NCI-H526 (cell line): ENCODE measurements at regions not wholly inside any gene's neighbourhood (a gene's known extent, or its start where the extent isn't known, plus 50 kb on each side); places are given as distances from the start of the nearest gene placed in this dataset.
"Not testable (repeated sequence)": the region's sequence is repeated elsewhere in the genome, so short reads cannot be mapped to it uniquely, and the experiment has no call there.

Experiments used
- DNase-seq, 2 experiments: peaks; one replicate each; lab custom pipeline; 2025; lab: John Stamatoyannopoulos, UW

DNA sequence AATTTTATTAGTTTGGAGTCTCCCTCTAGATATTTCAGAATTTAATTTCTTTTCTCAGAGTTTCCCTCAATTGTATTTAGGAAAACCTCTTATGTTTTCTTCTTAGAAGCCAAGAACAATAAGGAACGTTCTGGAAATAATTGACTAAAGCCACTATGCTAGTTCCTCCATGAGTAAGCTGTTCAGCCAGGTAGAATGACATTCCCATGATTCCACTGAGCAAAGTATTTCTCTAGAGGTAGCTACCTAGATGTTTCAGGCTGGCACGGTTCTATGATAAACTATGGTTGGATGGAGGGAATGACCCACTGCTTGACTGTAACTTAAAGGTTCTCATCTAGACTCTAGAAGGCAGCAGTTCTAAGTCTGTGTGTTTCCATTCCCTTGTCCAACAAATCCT is 62.4 kb downstream of the CLDN17 start:
- no peak for DNase-seq

DNA sequence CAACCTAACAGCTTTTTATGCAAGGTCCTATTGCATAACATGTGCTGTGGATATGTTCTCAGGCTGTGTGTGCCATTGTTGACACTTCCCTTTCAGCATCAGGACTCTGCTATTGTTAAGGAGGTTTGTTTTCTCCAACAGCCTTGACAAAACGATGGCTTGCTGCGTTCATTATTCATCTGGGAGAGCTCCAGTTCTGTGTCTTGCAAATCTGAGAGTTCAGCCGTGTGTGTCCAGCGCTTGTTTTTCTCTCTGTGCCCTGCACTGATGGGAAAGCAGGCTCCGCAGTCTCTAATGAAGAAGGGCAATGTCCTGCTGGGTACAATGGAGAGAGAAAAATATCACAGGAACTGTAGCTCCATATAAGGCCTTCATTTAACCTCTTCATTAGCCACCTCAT is 63.7 kb downstream of the CLDN17 start:
- no peak for DNase-seq

DNA sequence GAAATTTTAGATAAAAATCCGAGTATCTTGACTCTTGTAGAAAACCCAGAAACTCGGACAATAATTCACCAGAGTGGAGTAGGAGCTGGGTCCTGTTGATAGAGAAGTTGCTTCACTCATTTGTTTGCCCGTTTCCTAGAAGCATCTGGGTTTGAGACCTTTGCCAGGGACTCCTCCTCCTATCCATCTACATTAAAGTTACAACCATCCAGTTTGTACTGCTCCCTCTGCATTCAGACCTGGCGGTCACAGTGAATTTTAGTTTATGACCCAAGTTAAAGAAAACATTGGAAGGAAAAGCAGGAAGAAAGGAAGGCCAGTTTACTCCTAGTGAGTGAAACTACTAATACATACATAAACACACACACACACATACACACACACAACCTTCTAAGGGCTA is 64.6 kb downstream of the CLDN17 start:
- DNase-seq = no peak

DNA sequence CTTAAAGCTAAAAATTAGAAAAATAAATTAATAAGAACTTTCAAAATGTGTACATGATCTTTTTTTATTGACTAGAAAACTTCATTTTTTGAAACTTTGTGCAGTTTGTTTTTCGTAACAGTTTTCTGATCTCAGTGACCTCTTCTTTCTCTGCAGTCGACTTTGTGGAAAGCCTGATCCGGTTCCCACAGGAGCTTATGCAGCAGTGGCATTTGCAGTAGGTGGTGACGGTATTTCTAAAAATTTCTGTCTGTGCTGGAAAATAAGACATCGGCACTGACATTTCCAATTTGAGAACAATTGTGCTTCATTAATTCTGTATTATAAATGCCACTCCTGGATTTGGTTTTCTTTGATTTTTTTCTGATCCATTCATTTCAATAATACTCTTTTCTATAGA is 68.8 kb downstream of the CLDN17 start:
- DNase-seq = no peak

DNA sequence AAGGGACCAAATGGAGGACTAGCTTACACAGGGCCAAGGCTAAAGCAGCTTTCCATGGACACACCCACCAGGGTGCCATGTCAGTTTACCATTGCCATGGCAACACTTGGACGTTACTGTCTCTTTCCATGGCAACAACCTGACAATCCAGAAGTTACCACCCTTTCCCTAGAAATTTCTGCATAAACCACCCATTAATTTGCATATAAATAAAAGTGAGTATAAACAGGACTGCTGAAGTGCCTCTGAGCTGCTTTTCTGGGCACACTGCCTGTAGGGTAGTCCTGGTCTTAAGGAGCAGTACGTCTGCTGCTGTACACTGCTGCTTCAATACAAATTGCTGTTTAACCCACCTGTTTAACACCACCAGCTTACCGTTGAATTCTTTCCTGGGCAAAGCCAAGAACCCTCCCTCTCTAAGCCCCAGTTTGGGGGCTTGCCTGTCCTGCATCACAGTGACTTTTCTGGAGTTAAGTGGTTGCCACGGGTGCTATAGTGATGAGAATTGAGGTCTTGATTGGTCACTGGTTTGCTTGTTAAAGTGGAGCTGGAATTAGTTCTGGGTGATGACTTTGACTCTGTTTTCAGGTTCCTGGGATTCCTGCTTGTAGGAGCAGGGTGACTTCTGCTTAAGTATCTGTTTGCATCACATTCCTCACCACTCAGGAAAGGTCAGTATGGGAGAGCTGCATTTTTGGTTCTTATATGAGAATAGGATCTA is 83.2 kb downstream of the CLDN17 start:
- peak in 1 of 2 experiments; percentile 13 for DNase-seq

DNA sequence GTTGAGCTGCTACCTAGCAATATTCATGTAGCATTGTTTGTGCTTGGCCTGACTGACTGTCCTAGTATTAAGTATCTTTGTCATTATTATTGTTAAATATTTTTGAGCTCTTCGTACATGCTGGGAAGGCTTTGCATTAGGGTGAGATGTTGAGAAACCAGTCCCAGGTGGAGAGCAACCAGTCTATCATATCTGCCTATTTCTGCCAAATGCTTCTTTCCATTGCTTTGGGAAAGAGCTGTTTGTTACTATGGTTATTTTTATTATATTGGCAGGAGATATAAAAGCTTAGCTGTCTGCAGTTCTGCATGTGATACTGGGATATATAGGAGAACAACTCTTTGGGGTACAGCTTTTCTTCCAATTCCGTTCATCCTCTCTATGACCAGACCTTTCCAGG is 85.1 kb downstream of the CLDN17 start:
- no peak for DNase-seq

DNA sequence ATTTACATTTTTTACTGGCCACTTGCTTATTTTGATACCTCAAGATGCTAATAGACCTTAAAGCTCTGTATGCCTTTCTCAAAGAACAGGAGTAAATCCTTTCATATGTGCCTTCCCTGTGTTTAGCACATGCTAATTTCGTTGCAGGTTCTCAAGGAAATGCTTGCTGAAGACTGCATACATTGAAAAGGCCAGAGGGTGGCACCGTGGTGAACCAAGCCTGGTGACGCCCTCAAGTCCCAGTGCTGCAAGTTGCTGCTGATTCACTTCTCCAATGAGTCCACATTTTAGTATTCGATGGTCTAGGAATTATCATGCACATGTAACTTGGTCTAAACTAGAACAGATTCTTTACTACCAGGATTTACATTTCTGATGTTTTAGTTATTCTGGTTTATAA is 94.1 kb downstream of the CLDN17 start:
- DNase-seq = peak in 1 of 2 experiments; percentile 5

DNA sequence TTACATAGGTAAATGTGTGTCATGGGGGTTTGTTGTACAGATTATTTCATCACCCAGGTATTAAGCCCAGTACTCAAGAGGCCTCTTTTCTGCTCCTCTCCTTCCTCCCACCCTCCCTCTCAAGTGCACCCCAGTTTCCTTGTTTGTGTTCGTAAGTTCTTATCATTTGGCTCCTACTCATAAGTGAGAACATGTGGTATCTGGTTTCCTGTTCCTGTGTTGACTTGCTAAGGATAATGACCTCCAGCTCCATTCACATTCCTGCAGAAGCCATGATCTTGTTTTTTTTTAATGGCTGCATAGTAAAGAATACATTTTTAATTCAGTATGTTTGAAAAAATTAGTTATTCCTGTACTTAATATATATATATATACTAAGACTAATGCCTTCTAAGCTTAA is 107.7 kb downstream of the CLDN17 start:
- no peak for DNase-seq

DNA sequence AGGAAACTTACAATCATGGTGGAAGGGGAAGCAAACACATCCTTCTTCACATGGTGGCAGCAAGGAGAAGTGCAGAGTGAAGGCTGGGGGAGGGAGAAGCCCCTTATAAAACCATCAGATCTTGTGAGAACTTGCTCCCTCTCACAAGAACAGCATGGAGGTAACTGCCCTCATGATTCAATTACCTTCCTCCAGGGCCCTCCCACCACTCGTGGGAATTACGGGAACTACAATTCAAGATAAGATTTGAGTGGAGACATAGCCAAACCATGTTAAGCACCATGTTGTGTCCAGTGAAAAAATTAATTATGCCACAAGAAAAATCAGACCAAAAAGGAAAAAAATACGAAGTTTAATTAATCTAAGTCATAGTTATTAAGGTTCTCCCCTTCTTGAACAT is 109.5 kb downstream of the CLDN17 start:
- DNase-seq = no peak

DNA sequence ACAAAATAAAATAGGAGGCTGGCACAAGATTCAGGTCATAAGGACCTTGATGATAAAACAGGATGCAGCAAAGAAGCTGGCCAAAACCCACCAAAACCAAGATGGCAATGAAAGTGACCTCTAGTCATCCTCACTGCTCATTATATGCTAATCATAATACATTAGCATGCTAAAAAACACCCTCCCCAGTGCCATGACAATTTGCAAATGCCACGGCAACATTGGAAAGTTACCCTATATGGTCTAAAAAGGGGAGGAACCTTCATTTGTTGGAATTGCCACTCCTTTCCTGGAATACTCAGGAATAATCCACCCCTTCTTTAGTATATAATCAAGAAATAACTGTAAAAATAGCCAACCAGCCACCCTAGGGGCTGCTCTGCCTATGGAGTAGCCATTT is 108.8 kb upstream of the GRIK1 start:
- no peak for DNase-seq

DNA sequence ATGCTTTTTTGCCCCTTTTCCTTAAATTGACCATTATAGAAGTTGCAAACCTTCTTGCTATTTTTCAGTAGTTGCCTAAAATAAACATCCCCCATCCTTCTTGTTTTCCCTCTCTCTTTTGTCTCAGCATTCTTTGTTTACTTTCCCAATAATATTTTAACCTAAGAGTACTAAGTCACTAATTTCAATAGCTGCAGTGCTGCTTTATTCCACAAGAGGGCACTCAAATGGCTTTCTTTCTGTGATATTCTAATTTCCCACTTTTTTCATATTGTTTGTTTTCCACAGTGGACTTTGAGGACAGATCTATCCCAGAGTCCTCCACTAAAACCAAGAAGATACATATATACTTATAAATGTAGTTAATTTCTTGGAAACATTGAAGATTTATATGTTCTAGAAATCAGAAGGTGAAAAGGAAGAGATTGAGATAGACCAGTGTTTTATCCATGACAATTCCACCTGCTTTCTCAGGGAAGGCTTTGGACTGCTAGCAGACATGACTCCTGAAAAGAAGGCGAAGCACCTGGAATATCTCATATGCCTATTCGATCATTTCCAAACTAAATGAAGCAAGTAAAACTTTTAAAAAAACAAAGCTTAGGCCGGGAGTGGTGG is 104.8 kb upstream of the GRIK1 start:
- DNase-seq = peak in 1 of 2 experiments; percentile 24

DNA sequence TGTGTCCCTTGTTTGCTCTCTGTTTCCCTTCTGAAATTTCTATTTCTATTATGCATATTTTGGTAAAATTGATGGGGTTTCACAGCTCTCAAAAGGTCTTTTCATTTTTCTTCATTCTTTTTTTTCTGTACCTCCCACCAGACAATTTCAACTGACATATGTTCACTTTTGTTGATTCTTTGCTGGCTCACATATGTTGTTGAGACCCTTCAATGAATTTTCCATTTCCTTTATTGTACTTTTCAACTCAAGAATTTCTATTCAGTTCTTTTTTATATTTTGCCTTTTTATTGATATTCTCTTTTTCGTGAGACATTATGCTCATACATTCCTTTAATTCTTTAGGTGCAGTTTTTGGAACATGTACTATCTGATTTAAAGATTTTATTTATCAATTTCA is 102.6 kb upstream of the GRIK1 start:
- DNase-seq = no peak

DNA sequence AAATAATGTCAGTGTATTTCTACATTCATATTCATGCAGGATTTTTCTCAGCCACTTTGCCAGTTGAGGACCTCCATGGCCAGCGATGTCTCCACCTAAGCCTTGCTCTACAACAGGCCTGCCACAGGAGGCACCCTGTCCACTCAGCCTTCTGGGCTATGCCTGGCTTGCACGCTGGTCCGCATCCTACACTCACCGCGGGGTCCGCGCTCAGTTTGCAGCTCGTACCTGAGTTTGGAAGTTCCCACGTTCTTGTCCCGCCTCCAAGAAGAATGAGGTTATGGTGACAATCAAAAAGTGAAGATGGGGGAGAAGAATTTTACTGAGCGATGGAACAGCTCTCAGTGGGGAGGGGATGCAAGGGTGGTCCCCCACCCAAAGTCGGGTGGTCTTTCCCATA is 93.6 kb upstream of the GRIK1 start:
- no peak for DNase-seq

DNA sequence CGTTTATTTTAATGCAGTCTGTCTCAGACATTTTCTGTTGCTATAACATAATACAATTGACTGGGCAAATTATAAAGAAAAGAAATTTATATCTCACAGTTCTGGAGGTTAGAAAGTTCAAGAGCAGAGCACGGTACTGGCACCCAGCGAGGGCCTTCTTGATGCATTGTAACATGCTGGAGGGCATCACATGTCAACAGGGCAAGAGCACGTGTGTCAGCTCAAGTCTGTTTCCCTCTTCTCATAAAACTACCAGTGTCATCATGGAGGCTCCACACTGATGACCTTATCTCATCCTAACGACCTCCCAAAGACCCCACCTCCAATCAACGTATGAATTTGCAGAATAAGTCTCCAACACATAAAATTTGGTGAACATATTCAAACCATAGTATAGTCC is 90.6 kb upstream of the GRIK1 start:
- DNase-seq = no peak

DNA sequence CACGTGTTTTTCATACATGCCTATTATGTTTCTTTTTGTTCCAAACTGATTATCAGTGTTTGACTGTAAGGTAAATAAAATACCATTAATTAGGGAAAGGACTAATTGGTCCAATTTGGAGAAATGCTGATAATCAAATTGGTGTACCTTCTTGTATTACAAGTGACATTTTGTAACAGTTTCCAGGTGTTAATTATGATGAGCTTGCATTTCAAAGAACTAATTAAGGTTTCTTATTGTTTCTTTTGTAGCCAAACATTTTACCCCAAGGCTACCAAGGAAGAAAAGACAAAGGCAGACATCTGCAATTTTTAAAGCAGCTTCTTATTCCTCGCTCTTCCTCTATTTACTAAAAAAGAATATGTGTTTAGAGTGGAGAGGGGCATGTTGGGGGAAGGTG is 88.7 kb upstream of the GRIK1 start:
- DNase-seq = no peak

DNA sequence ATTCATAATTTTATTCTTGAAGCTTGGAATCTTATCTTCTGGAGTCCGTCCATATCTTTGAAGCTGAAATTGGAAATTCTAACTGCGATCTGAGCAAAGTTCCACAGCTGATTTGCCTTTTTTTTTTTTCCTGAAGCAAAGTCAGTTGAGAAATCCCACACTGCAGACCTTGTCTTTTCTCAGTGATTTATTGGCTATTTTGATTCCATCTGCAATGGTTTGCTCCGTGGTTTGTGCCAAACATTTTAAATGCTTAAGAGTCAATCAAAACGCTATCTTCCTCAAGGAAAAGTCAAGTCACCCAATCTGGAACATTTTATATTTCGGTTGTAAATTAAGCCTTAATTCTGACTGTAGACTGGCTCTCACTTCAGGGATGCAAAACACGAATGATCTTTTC is 88.2 kb upstream of the GRIK1 start:
- DNase-seq = no peak

DNA sequence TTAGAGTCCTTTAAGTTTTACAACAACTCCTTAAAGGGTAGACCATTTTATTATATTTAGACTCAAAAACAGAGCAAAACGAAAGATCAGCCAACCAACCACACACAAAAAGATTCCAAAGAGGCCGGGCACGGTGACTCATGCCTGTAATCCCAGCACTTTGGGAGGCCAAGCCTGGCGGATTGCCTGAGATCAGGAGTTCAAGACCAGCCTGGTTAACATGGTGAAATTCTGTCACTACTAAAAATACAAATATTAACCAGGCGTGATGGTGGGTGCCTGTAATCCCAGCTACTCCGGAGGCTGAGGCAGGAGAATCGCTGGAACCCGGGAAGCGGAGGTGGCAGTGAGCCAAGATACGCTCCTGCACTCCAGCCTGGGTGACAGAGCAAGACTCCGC is 83.3 kb upstream of the GRIK1 start:
- DNase-seq = not testable (repeated sequence)

DNA sequence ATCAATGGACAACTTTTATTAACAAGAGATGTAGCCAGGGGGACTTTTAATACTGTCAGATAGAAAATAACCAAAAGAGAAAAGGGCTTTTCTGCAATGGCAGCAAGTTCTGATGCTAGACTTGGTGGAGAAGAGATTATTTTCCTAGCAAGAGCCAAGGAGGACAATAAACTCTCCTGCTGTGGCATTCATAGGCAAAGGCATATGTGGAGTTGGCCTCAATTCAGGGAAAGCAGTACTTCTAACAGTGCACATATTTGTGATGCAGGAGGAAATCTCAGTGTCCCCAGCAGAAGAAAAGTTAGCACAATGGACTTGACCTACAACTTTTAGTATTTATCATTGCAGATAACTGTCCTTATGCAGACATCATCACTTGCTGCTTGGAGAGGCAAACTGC is 75.1 kb upstream of the GRIK1 start:
- no peak for DNase-seq

DNA sequence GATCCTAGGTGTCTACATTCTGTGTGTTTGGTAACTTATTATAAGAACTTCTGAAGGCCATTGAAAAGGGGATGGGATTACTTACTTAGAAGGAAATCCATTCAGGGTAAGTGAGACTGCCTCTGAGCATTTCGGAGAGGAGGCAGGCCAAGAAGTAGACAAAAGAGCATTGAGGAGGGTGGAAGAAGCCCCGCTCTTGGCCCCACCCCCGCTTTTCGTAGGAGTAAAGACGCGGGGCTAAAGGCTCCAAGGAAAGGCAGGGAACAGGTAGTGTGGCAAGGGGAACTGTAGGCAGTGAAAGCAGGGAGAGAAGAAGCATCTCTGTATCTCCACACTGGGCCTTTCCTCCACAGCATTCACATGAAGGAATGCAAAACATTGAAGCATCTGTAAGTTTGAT is 51.8 kb upstream of the GRIK1 start:
- DNase-seq = no peak

DNA sequence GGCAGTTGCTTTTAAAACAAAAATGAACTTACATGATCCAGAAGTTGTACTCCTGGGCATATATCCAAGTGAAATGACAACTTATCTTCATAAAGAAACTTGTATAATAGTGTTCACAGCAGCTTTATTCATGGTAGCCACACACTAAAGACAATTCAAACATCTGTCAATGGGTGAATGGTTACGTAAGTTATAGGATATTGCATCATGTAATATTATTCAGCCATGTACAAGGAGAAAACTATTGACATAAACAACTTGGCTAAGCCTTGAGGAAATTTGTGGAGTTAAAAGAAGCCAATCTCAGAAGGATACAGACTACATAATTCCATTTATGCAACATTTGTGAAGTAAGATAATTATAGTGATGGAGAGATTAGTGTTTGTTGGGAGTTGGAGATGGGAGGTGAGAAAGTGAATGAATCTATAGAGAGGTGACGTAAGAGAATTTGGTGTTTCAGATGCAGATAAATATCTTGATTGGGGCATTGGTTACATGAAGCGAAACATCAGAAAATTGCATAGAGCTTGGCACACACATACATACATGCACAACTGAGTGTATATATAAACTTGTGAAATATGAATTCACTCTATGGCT is 49.9 kb upstream of the GRIK1 start:
- no peak for DNase-seq
